B cell (primary cell): ENCODE measurements at regions not wholly inside any gene's neighbourhood (a gene's known extent, or its start where the extent isn't known, plus 50 kb on each side); places are given as distances from the start of the nearest gene placed in this dataset.

Source experiments
- ATAC-seq: fragments of 200-7000 bp; cut with Tn5 transposase; one replicate; pipeline ENCODE4 v1.10.0; 2021; ENCODE audit warnings: low read depth, mild to moderate bottlenecking, moderate number of reproducible peaks, moderate library complexity
- CTCF ChIA-PET: fragments of 350-600 bp; sonication (Branson Sonifier 250); formaldehyde crosslinking; loops from one replicate; lab custom pipeline; 2021; ENCODE audit warnings: antibody characterized with exemption, inconsistent platforms; lab: Charles Lee
- POLR2A ChIA-PET: fragments of 350-600 bp; sonication (Branson Sonifier 250); formaldehyde crosslinking; loops from one replicate; lab custom pipeline; 2021; ENCODE audit warnings: antibody characterized with exemption; lab: Charles Lee
- DNase-seq: peaks from one replicate; pipeline ENCODE4 v3.0.0; 2013
- H2AFZ ChIP-seq: 2 replicates; pipeline ENCODE4 v1.6.1; 2012; ENCODE audit warnings: mild to moderate bottlenecking, low read depth, low read length; ENCODE audit not compliant: insufficient read depth, poor library complexity, severe bottlenecking
- H3K27ac ChIP-seq, 2 donors: 1 replicate in 1 of 2; 2 replicates in 1 of 2; pipeline ENCODE4 v1.5.1; 2012 to 2013; ENCODE audit warnings: low read length in 2 of 2, mild to moderate bottlenecking in 2 of 2, moderate library complexity in 1 of 2
- H3K27me3 ChIP-seq, 4 experiments: fragments of 200-600 bp in 1 of 4; sonication (generic) in 1 of 4; replicated peaks in 1 of 4; 1 replicate in 2 of 4; 2 replicates in 2 of 4; pipeline versions ENCODE4 v1.6.1 to v1.7.0; 2013 to 2016; ENCODE audit warnings: low read length in 3 of 4, mild to moderate bottlenecking in 2 of 4, mixed read lengths in 1 of 4, moderate library complexity in 1 of 4; ENCODE audit not compliant: insufficient read depth in 4 of 4, control insufficient read depth in 3 of 4; ENCODE audit errors: control extremely low read depth in 1 of 4
- H3K36me3 ChIP-seq, 2 experiments: replicated peaks in 1 of 2; 1 replicate in 1 of 2; 2 replicates in 1 of 2; pipeline versions ENCODE4 v1.6.1 to v1.7.1; 2013; ENCODE audit warnings: low read length in 1 of 2; ENCODE audit not compliant: insufficient read depth in 2 of 2, control insufficient read depth in 1 of 2; ENCODE audit errors: control extremely low read depth in 1 of 2, extremely low read depth in 1 of 2
- H3K4me1 ChIP-seq, 2 donors: fragments of 200-600 bp in 1 of 2; sonication (generic) in 1 of 2; 1 replicate in 1 of 2; 2 replicates in 1 of 2; pipeline versions ENCODE4 v1.5.1 to v1.6.1; 2013 to 2017; ENCODE audit warnings: low read length in 2 of 2; ENCODE audit not compliant: control insufficient read depth in 2 of 2, insufficient read depth in 2 of 2
- H3K4me2 ChIP-seq: replicated peaks from 2 replicates; pipeline ENCODE3; 2012; ENCODE audit warnings: mild to moderate bottlenecking, low read depth, low read length; ENCODE audit not compliant: poor library complexity, severe bottlenecking
- H3K4me3 ChIP-seq, 5 experiments: fragments of 200-600 bp in 1 of 5; sonication (generic) in 1 of 5; 1 replicate in 3 of 5; 2 replicates in 2 of 5; pipeline versions ENCODE4 v1.5.1 to v1.7.0; 2011 to 2016; ENCODE audit warnings: low read length in 4 of 5, mild to moderate bottlenecking in 4 of 5, low read depth in 2 of 5, control low read depth in 1 of 5, moderate library complexity in 1 of 5; ENCODE audit not compliant: insufficient read depth in 1 of 5; ENCODE audit errors: control extremely low read depth in 1 of 5, extremely low read depth in 1 of 5
- H3K79me2 ChIP-seq: fragments of 200-600 bp; sonication (generic); one replicate; pipeline ENCODE4 v1.6.0; 2016; ENCODE audit warnings: low read length; ENCODE audit not compliant: control insufficient read depth, insufficient read depth
- H3K9ac ChIP-seq: fragments of 200-600 bp; sonication (generic); 2 replicates; pipeline ENCODE4 v1.6.1; 2017; ENCODE audit warnings: mild to moderate bottlenecking, low read length, moderate library complexity
- H3K9me3 ChIP-seq, 3 donors: one replicate each; pipeline versions ENCODE4 v1.6.1 to v1.7.1; 2013; ENCODE audit warnings: low read length in 2 of 3; ENCODE audit not compliant: control insufficient read depth in 2 of 3, insufficient read depth in 1 of 3; ENCODE audit errors: control extremely low read depth in 1 of 3
- H4K20me1 ChIP-seq: 2 replicates; pipeline ENCODE4 v1.6.0; 2012; ENCODE audit warnings: mild to moderate bottlenecking, low read length; ENCODE audit not compliant: insufficient read depth, control insufficient read depth, poor library complexity, severe bottlenecking
- H3K27ac Mint-ChIP-seq: one replicate; pipeline ENCODE4 v1.8.0; 2021; ENCODE audit warnings: mixed read lengths
- H3K27me3 Mint-ChIP-seq: one replicate; pipeline ENCODE4 v1.8.0; 2021; ENCODE audit warnings: mixed read lengths
- H3K4me1 Mint-ChIP-seq: one replicate; pipeline ENCODE4 v1.8.0; 2021; ENCODE audit warnings: mixed read lengths
- H3K4me3 Mint-ChIP-seq: one replicate; pipeline ENCODE4 v1.8.0; 2021; ENCODE audit warnings: mixed read lengths
- H3K9me3 Mint-ChIP-seq: one replicate; pipeline ENCODE4 v1.8.0; 2022; ENCODE audit warnings: mixed read lengths; ENCODE audit not compliant: insufficient read depth
- CTCF ChIP-seq: fragments of 200-600 bp; IDR thresholded peaks from one replicate; pipeline ENCODE4 v1.8.0; 2022; ENCODE audit warnings: antibody characterized with exemption, mild to moderate bottlenecking
- EZH2 ChIP-seq: IDR thresholded peaks from 2 replicates; pipeline ENCODE4 v1.6.1; 2012; ENCODE audit warnings: borderline replicate concordance, low read depth, mild to moderate bottlenecking, moderate library complexity, low read length; ENCODE audit not compliant: insufficient read depth, poor library complexity, severe bottlenecking
- WGBS: methylation state at CpG from one replicate; pipeline ENCODE4 v1.1.5; 2013; ENCODE audit warnings: missing lambda C conversion rate; ENCODE audit not compliant: insufficient coverage; 5-methylcytosine and 5-hydroxymethylcytosine counted together
- intact Hi-C: fragments of 100-400 bp; cut with micrococcal nuclease; formaldehyde crosslinking; loops from one replicate; pipeline ENCODE4 v1.10.0; 2022

GRCh38 chr10:123462756-123463155 lies 203.4 kb upstream of the GPR26 start:
- H3K27me3 Mint-ChIP-seq: no peaks in the 10 kb centered on the region
- POLR2A ChIA-PET: no interaction called here
- 60% methylated on average over 2 of the region's 4 CpGs for WGBS
- Histone ChIP-seq H4K20me1 (no peaks in the 10 kb centered on the region), H3K27ac (no peak overlapping the region), H3K4me1 (peaks cover 0 to 6% of the 10 kb centered on the region in 2 donors), H3K9ac (no peak overlapping the region), H3K9me3 (peaks cover 0 to 4% (median 0%) of the 10 kb centered on the region in 3 donors), H3K36me3 (no peaks in the 10 kb centered on the region), H3K4me2 (no peak overlapping the region), H2AFZ (no peak overlapping the region), H3K79me2 (no peaks in the 10 kb centered on the region), H3K4me3 (no peak overlapping the region), H3K27me3 (peaks cover 0 to 3% (median 0%) of the 10 kb centered on the region in 4 experiments)
- no peak overlapping the region for H3K27ac Mint-ChIP-seq
- peaks cover 9% of the 10 kb centered on the region for H3K4me1 Mint-ChIP-seq
- no peak overlapping the region for H3K4me3 Mint-ChIP-seq
- ATAC-seq (no peak), DNase-seq (no peak)
- intact Hi-C loops: no loop called here
- H3K9me3 Mint-ChIP-seq: no peaks in the 10 kb centered on the region
- CTCF ChIA-PET: no interaction called here
- TF ChIP-seq CTCF (no peak), EZH2 (no peak)

GRCh38 chr10:123463181-123463580 lies 203.0 kb upstream of the GPR26 start:
- H3K4me1 ChIP-seq: peaks cover 0 to 6% of the 10 kb centered on the region in 2 donors
- H3K27me3 ChIP-seq: peaks cover 0 to 3% (median 0%) of the 10 kb centered on the region in 4 experiments
- no peaks in the 10 kb centered on the region for H4K20me1 ChIP-seq
- no peak overlapping the region for H3K4me2 ChIP-seq
- H3K4me3 ChIP-seq: no peak overlapping the region
- H3K4me1 Mint-ChIP-seq: peaks cover 9% of the 10 kb centered on the region
- TF ChIP-seq CTCF (no peak), EZH2 (no peak)
- H3K27ac ChIP-seq: no peak overlapping the region
- no peak for DNase-seq
- no peak overlapping the region for H2AFZ ChIP-seq
- ChIA-PET POLR2A (no interaction called here), CTCF (no interaction called here)
- H3K36me3 ChIP-seq: no peaks in the 10 kb centered on the region
- no peak for ATAC-seq
- H3K9me3 ChIP-seq: peaks cover 0 to 4% (median 0%) of the 10 kb centered on the region in 3 donors
- WGBS: 52% methylated on average over 2 of the region's 3 CpGs
- intact Hi-C loops: no loop called here
- H3K4me3 Mint-ChIP-seq: no peak overlapping the region
- no peaks in the 10 kb centered on the region for H3K27me3 Mint-ChIP-seq
- H3K9me3 Mint-ChIP-seq: no peaks in the 10 kb centered on the region
- H3K9ac ChIP-seq: no peak overlapping the region
- no peak overlapping the region for H3K27ac Mint-ChIP-seq
- no peaks in the 10 kb centered on the region for H3K79me2 ChIP-seq
